ENCODE measurements at regions not wholly inside any gene's neighbourhood (a gene's known extent, or its start where the extent isn't known, plus 50 kb on each side); places are given as distances from the start of the nearest gene placed in this dataset.

DNA sequence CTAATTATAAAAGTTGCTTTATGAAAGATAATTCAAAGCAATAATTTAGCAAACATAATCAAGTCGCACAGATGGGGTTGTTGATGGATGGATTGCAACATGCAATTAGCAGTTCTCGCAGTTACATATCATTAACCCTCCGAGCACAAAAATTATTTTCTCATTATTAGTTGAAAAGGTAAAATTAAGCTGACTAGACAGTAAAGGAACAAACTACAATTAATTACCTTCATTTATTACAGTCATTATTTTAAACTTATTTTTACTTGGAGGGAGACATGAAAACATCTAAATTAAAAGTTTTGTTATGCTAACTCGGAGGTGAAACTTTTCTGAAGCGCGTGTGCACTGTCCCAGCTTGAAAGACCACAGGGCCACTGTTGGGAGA lies 146.9 kb downstream of the PHETA1 start:
- no peak for DNase-seq (ENCODE audit: low read depth)

- DNase-seq (ENCODE audit: low read depth), result no peak
Measured at GRCh38 chr12:111221062-111222026, 147.6 kb downstream of the PHETA1 start.

DNA sequence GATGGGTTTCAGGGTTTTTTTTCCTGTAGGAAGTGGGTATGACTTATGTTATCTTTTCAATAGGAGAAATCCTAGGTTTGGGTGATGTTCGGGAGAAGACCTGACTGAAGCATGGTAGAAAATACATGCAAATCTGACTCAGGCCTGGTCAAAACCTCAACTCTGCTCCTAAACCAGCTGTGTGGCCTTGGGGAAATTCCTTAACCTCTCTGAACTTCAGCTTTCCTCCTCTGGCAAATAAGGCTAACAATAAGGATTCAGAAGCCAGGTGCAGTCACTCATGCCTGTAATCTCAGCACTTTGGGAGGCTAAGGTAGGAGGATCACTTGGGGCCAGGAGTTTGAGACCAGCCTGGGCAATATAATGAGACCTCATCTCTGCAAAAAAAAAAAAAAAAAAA lies 148.5 kb downstream of the PHETA1 start:
- no peak for DNase-seq (ENCODE audit: low read depth)

DNA sequence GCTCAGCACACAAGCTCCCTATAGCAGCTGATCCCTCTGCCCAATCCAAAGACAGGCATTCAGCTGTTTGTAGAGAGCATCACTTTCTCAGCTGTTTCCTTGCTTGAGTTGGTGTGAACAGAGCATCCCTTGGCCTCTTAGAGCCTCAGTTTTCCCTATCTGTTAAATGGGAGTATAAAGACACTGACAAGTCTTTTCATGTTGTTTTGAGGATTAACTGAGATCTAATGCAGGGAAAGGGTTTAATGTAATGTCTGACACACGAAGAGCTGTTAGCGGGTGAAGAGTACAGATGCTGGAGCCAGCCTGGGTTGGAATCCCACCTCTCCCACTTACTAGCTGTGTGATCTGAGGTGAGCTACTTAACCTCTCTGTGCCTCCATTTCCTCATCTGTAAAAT lies 149.5 kb downstream of the PHETA1 start:
- DNase-seq (ENCODE audit: low read depth), result no peak

DNA sequence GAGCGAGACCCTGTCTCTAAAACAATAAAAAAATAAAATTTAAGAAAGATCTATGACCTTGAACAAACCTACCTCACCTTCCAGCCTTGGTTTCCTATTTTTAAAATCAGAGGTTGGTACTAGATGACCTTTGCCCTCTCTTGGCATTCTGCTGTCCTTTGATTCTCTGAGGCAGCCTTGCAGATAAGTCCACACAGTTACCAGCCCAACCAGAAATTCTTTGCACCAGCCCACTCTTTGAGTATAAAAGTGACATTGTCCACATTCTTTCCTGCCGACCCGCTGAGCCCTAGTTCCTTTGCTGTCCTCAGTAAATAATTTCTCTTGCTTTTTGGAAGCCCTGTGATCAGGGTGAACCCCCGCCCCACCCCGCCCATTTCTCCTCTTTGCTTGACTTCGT lies 150.4 kb downstream of the PHETA1 start:
- no peak for DNase-seq (ENCODE audit: low read depth)

- no peak for DNase-seq (ENCODE audit: low read depth)
Measured at GRCh38 chr12:111216387-111217159, 152.3 kb downstream of the PHETA1 start.

DNA sequence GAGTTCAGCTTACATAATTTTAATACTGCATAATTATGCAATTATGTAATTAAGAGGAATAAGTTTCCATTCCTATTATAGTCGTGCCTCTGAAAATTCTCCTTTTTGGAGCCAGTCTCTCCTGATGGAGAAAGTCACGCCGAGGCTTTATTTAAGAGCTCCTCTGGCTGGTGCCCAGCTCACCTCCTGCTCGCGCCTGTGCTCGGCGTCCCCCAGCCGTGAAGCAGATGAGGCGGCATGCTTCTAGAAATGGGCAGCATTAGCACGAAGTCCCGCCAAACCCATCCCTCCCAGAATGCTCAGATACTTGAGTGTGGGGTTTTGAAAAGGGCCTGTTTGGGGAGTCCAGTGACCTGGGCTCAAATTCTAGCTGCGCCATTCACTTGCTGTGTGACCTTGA lies 153.0 kb downstream of the PHETA1 start:
- DNase-seq (ENCODE audit: low read depth), result no peak

GRCh38 chr12:111214401-111214800 lies 154.5 kb downstream of the PHETA1 start:
- no peak for DNase-seq (ENCODE audit: low read depth)

DNA sequence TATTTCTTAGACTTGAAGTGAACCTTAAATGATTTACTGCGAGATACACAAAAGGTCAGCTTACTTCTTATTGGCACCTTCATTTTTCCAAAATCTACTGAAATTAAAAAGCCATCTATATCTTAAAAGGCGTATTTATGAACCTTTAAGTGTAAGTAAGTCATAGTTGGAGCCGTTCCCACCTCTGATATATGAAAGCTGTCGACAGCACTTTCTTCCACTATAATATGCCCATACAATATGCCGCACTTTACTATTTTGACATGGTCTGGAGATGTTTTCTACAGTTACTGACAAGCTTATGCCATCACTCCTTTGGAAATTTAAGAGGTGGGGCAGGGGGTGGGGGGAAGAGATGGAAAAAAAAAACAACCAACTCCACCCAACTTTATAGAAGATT lies 155.3 kb downstream of the PHETA1 start:
- no peak for DNase-seq (ENCODE audit: low read depth)

GRCh38 chr12:111212814-111213456 lies 156.0 kb downstream of the PHETA1 start:
- no peak for DNase-seq (ENCODE audit: low read depth)

GRCh38 chr12:111211910-111212757 lies 156.8 kb downstream of the PHETA1 start:
- no peak for DNase-seq (ENCODE audit: low read depth)

DNA sequence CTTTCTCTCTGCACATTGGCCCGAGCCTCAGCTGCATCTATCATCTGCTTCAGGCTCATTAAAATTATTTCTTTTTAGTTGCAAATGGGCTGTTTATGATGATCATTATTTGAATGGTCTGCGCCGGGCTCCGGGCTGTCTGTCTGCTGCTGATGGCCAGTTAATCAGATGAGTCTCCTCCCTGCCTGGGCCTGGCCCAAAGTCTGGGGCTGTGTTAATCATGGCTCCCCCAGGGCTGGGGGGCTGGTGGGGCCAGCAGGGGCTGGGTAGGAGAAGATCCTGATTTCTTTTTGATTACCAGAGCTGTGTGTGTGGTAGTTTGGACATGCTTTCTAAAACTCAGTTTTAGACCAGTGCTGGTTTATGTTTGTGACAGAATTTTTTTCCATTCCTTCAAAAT lies 159.1 kb downstream of the PHETA1 start:
- DNase-seq (ENCODE audit: low read depth), result no peak

- DNase-seq (ENCODE audit: low read depth), result no peak
Measured at GRCh38 chr12:111207761-111208160, 161.1 kb downstream of the PHETA1 start.

GRCh38 chr12:111204788-111205241 lies 164.1 kb downstream of the PHETA1 start:
- DNase-seq (ENCODE audit: low read depth), result no peak

GRCh38 chr12:111203969-111204368 lies 164.9 kb downstream of the PHETA1 start:
- DNase-seq (ENCODE audit: low read depth), result no peak

DNA sequence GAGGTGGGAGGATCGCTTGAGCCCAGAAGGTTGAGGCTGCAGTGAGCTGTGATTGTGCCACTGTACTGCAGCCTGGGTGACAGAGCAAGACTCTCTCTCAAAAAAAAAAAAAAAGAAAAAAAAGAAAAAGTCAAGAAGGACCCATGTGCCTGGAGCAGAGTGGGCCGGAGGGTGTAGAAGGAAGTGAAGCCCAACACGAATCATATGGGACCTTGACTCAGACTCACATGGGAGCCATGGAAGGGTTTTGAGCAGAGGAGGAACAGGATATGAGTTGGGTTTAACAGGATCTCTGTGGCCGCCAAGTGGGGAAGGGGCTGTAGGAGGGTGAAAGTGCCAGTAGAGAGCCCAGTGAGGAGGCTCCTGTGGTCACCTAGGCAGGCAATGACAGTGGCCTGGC lies 165.4 kb downstream of the PHETA1 start:
- DNase-seq (ENCODE audit: low read depth), result no peak

- DNase-seq (ENCODE audit: low read depth), result no peak
Measured at GRCh38 chr12:111202237-111202915, 166.5 kb downstream of the PHETA1 start.

- DNase-seq (ENCODE audit: low read depth), result no peak
Measured at GRCh38 chr12:111201495-111202236, 167.2 kb downstream of the PHETA1 start.

GRCh38 chr12:111201036-111201435 lies 167.9 kb downstream of the PHETA1 start:
- DNase-seq (ENCODE audit: low read depth), result no peak

- DNase-seq (ENCODE audit: low read depth), result no peak
Measured at GRCh38 chr12:111197376-111197944, 171.4 kb downstream of the PHETA1 start.

Measured in stimulated activated CD8-positive, alpha-beta memory T cell treated with anti-CD3 and anti-CD28 coated beads, Interleukin-15, amount 100 ng/mL, for 24 hours (primary cell).